Lower leg skin (tissue), 3 donors: ENCODE measurements at regions not wholly inside any gene's neighbourhood (a gene's known extent, or its start where the extent isn't known, plus 50 kb on each side); places are given as distances from the start of the nearest gene placed in this dataset.

Source experiments
- CTCF ChIP-seq, 3 donors: fragments of 450-650 bp; IDR thresholded peaks; one replicate each; pipeline ENCODE4 v1.5.1; 2016; ENCODE audit warnings: antibody characterized with exemption in 3 of 3, mild to moderate bottlenecking in 3 of 3, moderate library complexity in 2 of 3
- POLR2A ChIP-seq, 2 donors: fragments of 450-650 bp; IDR thresholded peaks; one replicate each; pipeline ENCODE4 v1.6.1; 2016 to 2017; ENCODE audit warnings: antibody characterized with exemption in 2 of 2, mild to moderate bottlenecking in 1 of 2, moderate library complexity in 1 of 2

GRCh38 chr6:105560611-105561066 is 157.8 kb upstream of the PREP start:
- TF ChIP-seq CTCF (IDR thresholded peaks at IDR 0.05) (no peak), POLR2A (IDR thresholded peaks at IDR 0.05) (no peak)
